T1000 (cell line): ENCODE measurements at regions not wholly inside any gene's neighbourhood (a gene's known extent, or its start where the extent isn't known, plus 50 kb on each side); places are given as distances from the start of the nearest gene placed in this dataset.
"Not testable (repeated sequence)": the region's sequence is repeated elsewhere in the genome, so short reads cannot be mapped to it uniquely, and the experiment has no call there.

Experiments
- DNase-seq: peaks from one replicate; lab custom pipeline; 2025; ENCODE audit warnings: mixed read lengths; lab: John Stamatoyannopoulos, UW

DNA sequence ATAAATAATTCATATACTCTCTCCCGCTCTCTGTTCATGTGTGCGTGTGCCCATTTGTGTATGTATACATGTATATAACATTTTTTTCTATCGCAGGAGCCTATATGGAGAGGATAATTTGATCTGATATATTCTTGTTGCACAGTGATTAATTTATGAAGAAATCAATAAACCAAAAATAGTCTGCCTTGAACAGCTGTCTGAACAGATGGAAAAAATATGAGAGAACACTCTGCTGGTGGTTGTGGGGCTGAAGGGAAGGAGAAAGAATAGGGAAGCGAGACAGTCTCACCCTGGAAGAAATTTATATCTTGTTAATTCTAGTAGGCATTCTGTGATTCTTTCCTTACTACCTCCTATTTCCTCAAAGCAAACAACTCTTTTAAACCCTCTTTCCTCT is 96.6 kb upstream of the B3GAT2 start:
- no peak for DNase-seq

DNA sequence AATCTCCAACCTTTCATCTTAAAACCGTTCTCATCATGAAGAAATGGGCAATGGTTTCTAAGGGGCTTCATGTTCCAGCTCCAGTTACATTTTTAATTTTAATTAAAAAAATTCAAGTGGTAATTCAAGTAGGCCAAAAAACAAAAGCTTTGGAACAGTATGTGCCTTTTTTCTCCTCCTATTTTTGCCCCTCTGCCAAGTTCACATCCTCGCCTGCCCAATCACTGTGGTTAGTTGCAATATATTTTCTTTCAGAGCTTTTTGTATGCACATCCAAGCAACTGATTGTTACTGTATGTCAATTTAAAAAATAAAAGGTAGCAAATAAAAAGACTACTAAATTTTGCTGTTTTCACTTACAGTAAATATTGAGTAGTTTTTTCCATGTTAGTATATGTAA is 99.8 kb upstream of the B3GAT2 start:
- DNase-seq = no peak

- no peak for DNase-seq
Observed at GRCh38 chr6:71066153-71066552, 109.3 kb upstream of the B3GAT2 start.

- no peak for DNase-seq
Observed at GRCh38 chr6:71067816-71068215, 111.0 kb upstream of the B3GAT2 start.

DNA sequence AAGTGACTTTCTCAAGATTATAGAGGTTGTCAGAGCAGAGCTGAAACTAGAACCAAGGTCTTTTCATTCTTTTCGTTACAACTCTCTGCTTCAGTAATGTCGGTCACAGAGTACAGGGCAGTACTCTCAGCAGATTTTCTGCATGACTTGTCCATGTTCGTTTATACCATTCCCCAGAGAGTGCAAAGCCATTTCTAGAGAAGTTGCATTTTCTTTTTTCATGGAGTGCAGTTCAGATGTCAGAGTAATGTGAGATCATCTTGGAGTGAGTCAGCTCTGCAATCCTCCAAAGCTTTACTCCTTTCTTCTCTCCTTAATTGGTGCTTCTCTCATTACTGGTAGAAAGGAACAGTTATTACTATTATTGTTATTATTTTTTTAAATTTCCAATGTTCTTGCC is 115.6 kb upstream of the B3GAT2 start:
- DNase-seq = no peak

GRCh38 chr6:71077655-71078054 is 120.8 kb upstream of the B3GAT2 start:
- DNase-seq = no peak

DNA sequence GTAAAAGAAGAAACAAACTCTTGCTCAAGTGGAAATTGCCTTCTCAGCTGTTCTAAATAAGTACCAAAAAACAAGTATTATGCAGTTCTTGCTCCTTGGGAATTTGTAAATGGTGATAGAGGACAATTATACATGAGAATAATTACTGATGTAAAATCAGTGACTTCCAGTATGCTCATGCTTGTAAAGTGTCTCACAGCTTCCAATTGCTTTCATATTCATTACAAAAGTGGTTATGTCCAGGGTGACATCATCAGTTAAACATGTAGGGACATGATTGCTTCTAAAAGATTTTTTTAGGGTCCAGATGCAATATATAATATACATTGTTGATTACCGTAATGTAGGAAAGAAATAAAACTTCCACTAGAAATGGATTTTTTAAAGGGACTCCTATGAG is 122.8 kb upstream of the B3GAT2 start:
- DNase-seq = no peak

DNA sequence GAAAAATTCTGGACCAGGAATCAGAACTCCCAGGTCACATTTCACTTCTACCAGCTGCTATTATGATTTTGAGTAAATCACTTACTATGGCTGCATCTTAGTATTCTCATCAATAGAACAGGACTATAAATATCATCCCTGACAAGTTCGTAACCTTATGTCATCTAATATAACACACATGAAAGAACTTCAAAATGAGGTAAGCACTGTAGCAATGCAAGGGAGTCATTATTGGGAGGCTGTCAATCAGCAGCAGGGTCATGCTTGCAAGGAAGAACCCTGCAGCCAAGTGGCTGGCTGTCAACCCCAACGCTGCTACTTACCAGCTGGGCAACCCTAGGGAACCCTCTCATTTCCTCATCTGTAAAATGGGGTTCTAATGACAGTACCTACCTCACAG is 123.3 kb upstream of the B3GAT2 start:
- no peak for DNase-seq

DNA sequence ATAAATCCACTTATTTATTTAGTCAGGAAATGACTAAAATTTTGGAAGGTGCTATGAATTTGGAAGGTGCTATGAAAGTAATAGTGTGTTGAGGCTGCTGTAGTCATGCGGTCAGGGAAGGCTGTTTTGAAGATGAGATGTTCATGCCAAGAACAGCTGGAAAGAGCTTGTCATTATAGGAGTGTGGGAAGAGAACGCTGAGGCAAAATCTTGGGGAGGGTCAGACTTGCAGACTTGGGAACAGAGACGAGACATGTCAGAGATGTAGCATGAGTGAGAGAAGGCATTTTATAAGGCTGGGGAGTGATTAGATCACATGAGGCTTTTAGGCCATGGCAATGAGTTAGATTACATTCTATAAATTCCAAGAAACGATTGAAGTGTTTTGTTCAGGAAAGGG is 124.0 kb upstream of the B3GAT2 start:
- DNase-seq = no peak

- DNase-seq = no peak
Observed at GRCh38 chr6:71082033-71082650, 125.3 kb upstream of the B3GAT2 start.

GRCh38 chr6:71083308-71083820 is 126.5 kb upstream of the B3GAT2 start:
- no peak for DNase-seq

- DNase-seq = no peak
Observed at GRCh38 chr6:71088166-71088565, 131.3 kb upstream of the B3GAT2 start.

DNA sequence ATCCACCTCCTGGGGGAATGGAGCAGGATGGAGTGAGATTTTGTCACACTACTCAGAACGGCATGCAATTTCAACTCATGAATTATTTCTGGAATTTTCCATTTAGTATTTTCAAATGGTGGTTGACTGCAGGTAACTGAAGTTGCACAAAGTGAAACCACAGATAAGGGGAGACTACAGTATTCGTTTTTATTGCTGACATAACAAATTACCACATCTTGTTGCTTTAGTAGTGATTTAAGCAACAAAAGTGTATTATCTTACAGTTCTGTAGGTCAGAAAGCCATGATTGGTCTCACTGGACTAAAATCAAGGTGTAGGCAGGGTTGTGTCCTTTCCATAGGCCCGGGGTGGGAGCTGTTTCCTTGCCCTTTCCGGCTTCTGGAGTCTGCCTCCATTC is 133.4 kb upstream of the B3GAT2 start:
- DNase-seq = no peak

- DNase-seq = no peak
Observed at GRCh38 chr6:71091167-71091566, 134.3 kb upstream of the B3GAT2 start.

DNA sequence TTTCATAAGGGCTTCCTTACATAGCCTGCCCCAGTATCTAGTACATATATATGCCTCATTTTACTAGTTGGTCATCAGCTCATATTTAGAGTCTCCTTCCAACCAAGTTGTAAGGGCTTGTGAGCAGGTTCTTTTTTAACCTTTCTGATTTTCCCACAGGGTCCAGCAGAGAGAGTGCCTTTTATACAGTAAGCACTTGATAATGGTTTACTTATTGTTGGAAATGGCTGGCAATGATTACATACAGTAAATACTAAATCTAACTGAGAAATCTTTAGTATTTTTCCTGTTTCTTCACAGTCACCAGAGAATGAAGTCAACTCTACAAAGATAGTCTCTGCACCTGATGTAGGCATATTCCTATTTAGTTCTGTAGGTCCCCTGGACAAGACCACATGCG is 135.1 kb upstream of the B3GAT2 start:
- DNase-seq = no peak

GRCh38 chr6:71097264-71097663 is 140.4 kb upstream of the B3GAT2 start:
- not testable (repeated sequence) for DNase-seq

- DNase-seq = no peak
Observed at GRCh38 chr6:71099649-71100048, 142.8 kb upstream of the B3GAT2 start.

DNA sequence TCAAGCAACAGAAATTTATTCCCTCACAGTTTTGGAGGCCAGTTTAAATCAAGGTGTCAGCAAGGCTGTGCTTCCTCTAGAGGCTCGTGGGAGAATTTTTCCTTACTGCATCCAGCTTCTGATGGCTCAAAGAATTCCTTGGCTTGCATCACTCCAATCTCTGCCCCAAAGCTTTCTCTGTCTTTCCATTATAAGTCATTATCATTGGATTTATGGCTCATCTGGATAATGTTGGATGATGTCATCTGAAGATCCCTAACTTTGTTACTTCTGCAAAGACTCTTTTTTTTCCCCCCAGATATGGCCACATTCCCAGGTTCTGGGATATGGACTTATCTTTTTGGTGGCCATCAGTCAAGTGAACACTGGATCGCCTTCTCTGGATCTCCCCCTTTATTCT is 146.3 kb upstream of the B3GAT2 start:
- DNase-seq = no peak

DNA sequence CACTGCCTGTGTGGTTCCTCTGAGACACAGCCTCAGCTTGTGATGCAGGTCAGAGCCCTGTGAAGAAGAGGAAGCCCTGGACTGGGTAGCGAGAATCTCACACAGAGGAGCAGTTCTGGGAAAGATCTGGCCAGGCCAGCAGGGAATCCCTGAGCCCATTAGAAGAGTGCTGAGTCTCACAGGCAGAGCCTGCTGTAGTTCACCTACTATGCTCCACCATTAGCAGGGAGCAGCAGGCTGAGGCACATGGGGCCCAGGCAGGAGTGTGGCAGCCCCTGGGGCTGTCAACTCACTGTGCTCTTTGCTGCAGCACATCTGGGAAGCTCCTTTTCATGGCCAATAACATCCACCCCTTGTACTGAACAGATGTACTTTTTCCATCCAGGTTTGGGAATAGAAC is 146.8 kb upstream of the B3GAT2 start:
- no peak for DNase-seq

- DNase-seq = no peak
Observed at GRCh38 chr6:71106276-71106675, 149.4 kb upstream of the B3GAT2 start.

DNA sequence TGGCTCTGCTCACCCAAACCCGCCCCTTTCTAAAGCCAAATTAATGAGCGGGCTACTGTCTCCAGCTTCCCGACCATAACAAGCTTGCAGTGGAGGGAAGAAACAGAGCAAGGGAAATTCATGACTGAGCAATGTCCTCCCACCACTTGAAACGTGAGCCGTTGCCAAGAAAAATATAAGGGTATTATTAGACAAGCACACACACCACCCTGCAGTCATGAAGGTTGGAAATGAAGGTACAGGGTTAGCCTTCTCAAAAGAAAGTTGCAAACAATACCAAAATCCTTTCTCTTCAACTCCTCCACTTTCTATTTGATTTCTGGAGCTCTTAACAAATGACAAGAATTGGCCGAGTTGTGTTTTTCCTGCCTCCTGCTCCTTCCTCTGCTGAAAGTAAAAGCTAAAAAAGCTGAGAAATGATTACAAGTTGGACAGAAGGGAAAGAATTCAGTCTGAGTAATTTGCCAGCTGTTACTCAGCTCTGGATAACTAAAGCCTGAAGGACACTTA is 151.1 kb upstream of the B3GAT2 start:
- DNase-seq = peak; percentile 33

DNA sequence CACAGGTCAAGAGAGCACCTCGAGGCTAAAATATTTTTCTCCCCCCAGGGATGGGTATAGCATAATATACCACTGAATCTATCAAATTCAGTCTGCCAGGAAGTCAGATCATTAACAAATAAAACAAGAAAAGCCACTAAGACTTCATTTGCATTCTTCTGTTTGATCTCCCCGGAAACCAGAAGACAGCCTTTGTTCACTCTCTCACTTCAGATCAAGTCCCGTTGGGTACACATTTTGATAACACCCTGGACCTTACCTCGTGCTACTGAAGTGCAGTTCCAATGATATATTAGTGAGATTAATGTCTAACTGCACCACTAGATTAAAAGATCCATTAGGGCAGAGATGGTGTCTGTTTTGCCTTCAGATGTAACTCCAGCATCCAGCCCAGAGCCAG is 157.7 kb upstream of the B3GAT2 start:
- DNase-seq = no peak

DNA sequence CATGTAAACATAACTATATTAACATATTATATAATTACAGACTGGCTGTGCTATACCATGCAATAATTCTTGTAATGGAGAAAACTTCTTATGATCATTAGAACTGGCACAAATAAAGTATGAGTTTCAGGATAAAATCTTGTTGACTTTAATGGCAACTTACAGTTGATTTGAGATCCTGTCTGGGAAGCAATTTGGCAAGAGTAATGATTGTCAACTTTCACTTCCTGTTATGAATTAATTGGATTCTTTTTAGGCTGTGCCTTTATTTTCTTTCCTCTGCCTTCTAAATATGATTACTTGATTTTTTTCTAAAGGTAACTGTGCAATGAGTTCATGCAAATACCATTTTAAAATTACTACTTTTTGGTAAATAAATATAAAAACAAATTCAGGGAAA is 158.1 kb upstream of the B3GAT2 start:
- DNase-seq = no peak

DNA sequence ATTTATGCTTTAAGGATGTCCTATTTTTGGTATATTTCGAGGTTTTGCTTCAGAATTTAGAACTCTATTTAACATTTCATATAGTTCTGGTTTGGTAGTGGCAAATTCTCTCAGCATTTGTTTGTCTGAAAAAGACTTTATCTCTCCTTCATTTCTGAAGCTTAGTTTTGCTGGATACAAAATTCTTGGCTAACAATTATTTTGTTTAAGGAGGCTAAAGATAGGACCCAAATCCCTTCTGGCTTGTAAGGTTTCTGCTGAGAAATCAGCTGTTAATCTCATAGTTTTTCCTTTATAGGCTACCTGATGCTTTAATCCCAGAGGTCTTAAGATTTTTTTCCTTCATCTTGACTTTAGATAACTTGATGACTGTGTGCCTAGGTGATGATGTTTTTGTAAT is 162.7 kb upstream of the B3GAT2 start:
- DNase-seq = no peak
